ENCODE measurements at regions not wholly inside any gene's neighbourhood (a gene's known extent, or its start where the extent isn't known, plus 50 kb on each side); places are given as distances from the start of the nearest gene placed in this dataset.
"Not testable (repeated sequence)": the region's sequence is repeated elsewhere in the genome, so short reads cannot be mapped to it uniquely, and the experiment has no call there.

DNA sequence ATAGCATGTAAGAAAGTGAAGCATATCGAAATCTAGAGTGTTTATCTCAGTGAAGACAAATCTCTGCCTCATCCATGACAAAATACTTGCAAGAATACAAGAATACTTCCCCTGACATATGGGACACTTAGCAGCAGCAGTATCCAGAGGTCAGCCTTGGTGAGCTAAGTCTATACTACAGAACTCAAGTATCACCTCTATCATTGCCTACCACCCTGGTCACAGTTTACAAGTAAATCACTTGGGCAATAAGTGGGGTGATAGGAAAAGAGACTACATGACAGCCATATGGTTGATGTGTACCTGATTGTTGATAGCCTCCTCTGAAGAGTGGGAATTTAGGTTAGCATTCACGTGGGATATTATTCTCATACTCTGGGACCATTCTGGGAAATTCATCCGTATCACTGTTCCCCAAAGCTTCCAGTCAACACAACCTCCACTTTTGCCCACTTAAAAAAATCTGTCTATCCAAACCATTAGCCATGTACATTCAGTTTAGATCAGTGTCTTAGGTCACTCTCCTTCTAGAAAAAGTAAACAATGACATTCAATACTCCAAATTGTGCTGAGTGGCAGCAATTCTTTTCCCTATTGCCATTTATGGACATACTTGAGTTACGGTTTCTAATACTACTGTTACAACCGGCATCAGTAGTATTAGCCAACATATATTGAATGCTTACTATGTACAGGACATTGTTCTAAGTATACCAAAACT is 118.2 kb upstream of the PRSS16 start:
- intact Hi-C loops (cut with DNase I), result loop anchor here (10.0 kb wide), 1 partner anchor 766 kb away; a partner anchor contains a TSS
- Histone ChIP-seq H3K27me3 (no peaks in the 10 kb centered on the region), H3K36me3 (no peaks in the 10 kb centered on the region), H3K27ac (no peak overlapping the region), H3K4me3 (replicated peaks in 1 of 3) (no peak overlapping the region), H3K4me1 (peaks cover 11 to 17% of the 10 kb centered on the region in 2 donors), H3K9me3 (no peaks in the 10 kb centered on the region)
- TF ChIP-seq POLR2A (IDR thresholded peaks at IDR 0.05), result no peak
- TF ChIP-seq, protein P1, sequence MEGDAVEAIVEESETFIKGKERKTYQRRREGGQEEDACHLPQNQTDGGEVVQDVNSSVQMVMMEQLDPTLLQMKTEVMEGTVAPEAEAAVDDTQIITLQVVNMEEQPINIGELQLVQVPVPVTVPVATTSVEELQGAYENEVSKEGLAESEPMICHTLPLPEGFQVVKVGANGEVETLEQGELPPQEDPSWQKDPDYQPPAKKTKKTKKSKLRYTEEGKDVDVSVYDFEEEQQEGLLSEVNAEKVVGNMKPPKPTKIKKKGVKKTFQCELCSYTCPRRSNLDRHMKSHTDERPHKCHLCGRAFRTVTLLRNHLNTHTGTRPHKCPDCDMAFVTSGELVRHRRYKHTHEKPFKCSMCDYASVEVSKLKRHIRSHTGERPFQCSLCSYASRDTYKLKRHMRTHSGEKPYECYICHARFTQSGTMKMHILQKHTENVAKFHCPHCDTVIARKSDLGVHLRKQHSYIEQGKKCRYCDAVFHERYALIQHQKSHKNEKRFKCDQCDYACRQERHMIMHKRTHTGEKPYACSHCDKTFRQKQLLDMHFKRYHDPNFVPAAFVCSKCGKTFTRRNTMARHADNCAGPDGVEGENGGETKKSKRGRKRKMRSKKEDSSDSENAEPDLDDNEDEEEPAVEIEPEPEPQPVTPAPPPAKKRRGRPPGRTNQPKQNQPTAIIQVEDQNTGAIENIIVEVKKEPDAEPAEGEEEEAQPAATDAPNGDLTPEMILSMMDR (IDR thresholded peaks at IDR 0.05), result no peak
- DNase-seq, result no peak
- WGBS, 2 donors, result 86 to 87% methylated on average over 5 of the region's 5 CpGs

- Histone ChIP-seq H3K27ac (no peak overlapping the region), H3K36me3 (no peaks in the 10 kb centered on the region), H3K9me3 (no peaks in the 10 kb centered on the region), H3K4me1 (peaks cover 11 to 18% of the 10 kb centered on the region in 2 donors), H3K4me3 (replicated peaks in 1 of 3) (no peak overlapping the region), H3K27me3 (no peaks in the 10 kb centered on the region)
- TF ChIP-seq, protein P1 (IDR thresholded peaks at IDR 0.05), result no peak
- TF ChIP-seq POLR2A (IDR thresholded peaks at IDR 0.05), result no peak
- intact Hi-C loops (cut with DNase I), result loop anchor here (10.0 kb wide), 1 partner anchor 765 kb away; a partner anchor contains a TSS
- DNase-seq, result no peak
- 85 to 91% methylated on average over 8 of the region's 8 CpGs for WGBS, 2 donors
These were observed 117.6 kb upstream of the PRSS16 start for GRCh38 chr6:27129917-27130316.

- intact Hi-C loops (cut with DNase I), result no loop called here
- no peak for DNase-seq
- no peaks in the 10 kb centered on the region for H3K27me3 ChIP-seq
- peak overlapping the region in 2 of 3 donors; percentile 77 to 90 for H3K27ac ChIP-seq
- H3K4me3 ChIP-seq (replicated peaks in 1 of 3), result peak overlapping the region in 2 of 3 donors; percentile 7 to 44
- TF ChIP-seq, protein P1 (IDR thresholded peaks at IDR 0.05), result no peak
- 47% methylated on average over 7 of the region's 7 CpGs for WGBS, 2 donors
- peaks cover 11 to 18% of the 10 kb centered on the region in 2 donors for H3K4me1 ChIP-seq
- no peaks in the 10 kb centered on the region for H3K9me3 ChIP-seq
- H3K36me3 ChIP-seq, result no peaks in the 10 kb centered on the region
These were observed 116.7 kb upstream of the PRSS16 start for GRCh38 chr6:27130668-27131428.

- peak overlapping the region; percentile 53 to 90 (median 77) for H3K27ac ChIP-seq
- DNase-seq; H3K36me3 ChIP-seq; H3K9me3 ChIP-seq; intact Hi-C loops (cut with DNase I); H3K27me3 ChIP-seq: not testable (repeated sequence)
- WGBS, 2 donors, result 0 to 1% methylated on average over 13 to 14 of the region's 14 CpGs
- H3K4me3 ChIP-seq (replicated peaks in 1 of 3), result peak overlapping the region in 2 of 3 donors; percentile 7 to 44
- H3K4me1 ChIP-seq, result peaks cover 11 to 14% of the 10 kb centered on the region in 2 donors
These were observed 115.3 kb upstream of the PRSS16 start for GRCh38 chr6:27132282-27132531.

DNA sequence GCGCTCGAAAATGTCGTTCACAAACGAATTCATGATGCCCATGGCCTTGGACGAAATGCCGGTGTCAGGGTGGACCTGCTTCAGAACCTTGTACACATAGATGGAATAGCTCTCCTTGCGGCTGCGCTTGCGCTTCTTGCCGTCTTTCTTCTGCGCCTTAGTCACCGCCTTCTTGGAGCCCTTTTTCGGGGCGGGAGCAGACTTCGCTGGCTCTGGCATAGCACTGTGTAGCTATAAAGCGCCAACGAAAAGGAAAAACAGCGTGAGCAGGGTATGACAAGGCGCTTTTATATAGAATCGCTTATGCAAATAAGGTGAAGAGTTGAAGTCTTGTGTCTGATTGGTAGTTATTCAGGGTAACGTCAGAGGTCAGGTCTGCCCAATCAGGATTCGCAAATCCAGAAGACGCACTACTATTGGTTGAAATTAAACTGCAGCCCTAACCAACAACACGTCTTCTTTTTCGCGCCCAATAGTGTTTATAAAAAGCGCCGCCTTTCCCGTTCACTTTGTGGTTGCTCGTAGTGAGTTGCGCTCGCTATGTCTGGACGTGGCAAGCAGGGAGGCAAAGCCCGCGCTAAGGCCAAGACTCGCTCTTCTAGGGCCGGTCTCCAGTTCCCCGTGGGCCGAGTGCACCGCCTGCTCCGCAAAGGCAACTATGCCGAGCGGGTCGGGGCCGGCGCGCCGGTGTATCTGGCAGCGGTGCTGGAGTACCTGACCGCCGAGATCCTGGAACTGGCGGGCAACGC is 114.8 kb upstream of the PRSS16 start:
- peak; percentile 79 to 81 for DNase-seq
- peak; percentile 80 to 96 for TF ChIP-seq POLR2A (IDR thresholded peaks at IDR 0.05)
- TF ChIP-seq, protein P1 (IDR thresholded peaks at IDR 0.05), result no peak
- Histone ChIP-seq H3K27ac (peak overlapping the region; percentile 53 to 90 (median 77)), H3K9me3 (no peaks in the 10 kb centered on the region), H3K4me3 (replicated peaks in 1 of 3) (peak overlapping the region in 2 of 3 donors; percentile 9 to 44), H3K36me3 (no peaks in the 10 kb centered on the region), H3K4me1 (peaks cover 11 to 14% of the 10 kb centered on the region in 2 donors), H3K27me3 (no peaks in the 10 kb centered on the region)
- 2% methylated on average over 35 to 43 of the region's 53 CpGs for WGBS, 2 donors
- intact Hi-C loops (cut with DNase I), result no loop called here

Data from thyroid gland (tissue), 4 donors.